AG09309 (cell line): ENCODE measurements at regions not wholly inside any gene's neighbourhood (a gene's known extent, or its start where the extent isn't known, plus 50 kb on each side); places are given as distances from the start of the nearest gene placed in this dataset.
A peak's percentile ranks its signal among the peaks of the same experiment; 100 is the strongest.
"Not testable (repeated sequence)": the region's sequence is repeated elsewhere in the genome, so short reads cannot be mapped to it uniquely, and the experiment has no call there.

Experiments used
- DNase-seq: peaks from one replicate; pipeline ENCODE4 v3.0.0-alpha.2; 2010; ENCODE audit warnings: low read depth
- H3K4me3 ChIP-seq: 2 replicates; pipeline ENCODE4 v1.5.1; 2011; ENCODE audit warnings: mild to moderate bottlenecking, low read depth, low read length, moderate library complexity; ENCODE audit not compliant: control insufficient read depth
- TF ChIP-seq, protein P1 (sequence below): IDR thresholded peaks from 2 replicates; pipeline ENCODE4 v1.5.1; 2011; ENCODE audit warnings: mild to moderate bottlenecking, low read depth, low read length, inconsistent platforms; ENCODE audit not compliant: insufficient read depth, control insufficient read depth; ENCODE audit errors: missing control alignments

DNA sequence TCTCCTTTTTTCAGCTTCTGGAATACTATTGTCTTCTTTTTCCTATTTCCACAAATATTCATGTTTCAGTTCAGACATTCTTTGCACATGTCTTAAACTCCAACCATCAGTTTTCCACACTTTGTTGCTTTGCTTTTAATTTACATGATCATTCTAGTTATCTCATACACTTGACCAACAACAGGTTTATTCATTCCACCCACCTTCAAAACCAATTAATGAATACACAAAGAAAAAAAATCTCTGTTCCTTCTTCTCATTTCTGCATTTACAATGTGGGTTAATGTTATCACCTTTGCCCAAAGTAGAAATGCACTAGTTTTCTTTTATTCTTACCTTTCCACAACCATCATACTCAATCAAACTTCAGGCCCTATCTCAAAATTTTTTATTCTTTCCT, 216.7 kb downstream of the FRK start:
- DNase-seq: no peak
- TF ChIP-seq, protein P1, sequence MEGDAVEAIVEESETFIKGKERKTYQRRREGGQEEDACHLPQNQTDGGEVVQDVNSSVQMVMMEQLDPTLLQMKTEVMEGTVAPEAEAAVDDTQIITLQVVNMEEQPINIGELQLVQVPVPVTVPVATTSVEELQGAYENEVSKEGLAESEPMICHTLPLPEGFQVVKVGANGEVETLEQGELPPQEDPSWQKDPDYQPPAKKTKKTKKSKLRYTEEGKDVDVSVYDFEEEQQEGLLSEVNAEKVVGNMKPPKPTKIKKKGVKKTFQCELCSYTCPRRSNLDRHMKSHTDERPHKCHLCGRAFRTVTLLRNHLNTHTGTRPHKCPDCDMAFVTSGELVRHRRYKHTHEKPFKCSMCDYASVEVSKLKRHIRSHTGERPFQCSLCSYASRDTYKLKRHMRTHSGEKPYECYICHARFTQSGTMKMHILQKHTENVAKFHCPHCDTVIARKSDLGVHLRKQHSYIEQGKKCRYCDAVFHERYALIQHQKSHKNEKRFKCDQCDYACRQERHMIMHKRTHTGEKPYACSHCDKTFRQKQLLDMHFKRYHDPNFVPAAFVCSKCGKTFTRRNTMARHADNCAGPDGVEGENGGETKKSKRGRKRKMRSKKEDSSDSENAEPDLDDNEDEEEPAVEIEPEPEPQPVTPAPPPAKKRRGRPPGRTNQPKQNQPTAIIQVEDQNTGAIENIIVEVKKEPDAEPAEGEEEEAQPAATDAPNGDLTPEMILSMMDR: no peak
- no peak overlapping the region for H3K4me3 ChIP-seq

DNA sequence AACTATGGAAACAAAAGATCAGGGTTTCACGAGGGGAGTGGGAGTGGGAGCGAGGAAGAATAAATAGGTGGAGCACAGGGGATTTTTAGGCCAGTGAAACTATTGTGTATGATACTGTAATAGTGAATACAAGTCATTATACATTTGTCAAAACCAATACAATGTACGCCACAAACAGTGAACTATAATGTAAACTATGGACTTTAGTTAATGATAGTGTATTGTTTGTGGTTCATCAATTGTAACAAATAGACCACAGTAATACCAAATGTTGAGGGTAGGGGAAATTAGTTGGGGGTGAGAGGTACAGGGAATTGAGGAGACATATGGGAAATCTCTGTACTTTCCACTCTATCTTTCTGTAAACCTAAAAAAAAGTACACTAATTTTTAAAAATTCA, 218.4 kb downstream of the FRK start:
- TF ChIP-seq, protein P1: no peak
- no peak for DNase-seq
- no peak overlapping the region for H3K4me3 ChIP-seq

DNA sequence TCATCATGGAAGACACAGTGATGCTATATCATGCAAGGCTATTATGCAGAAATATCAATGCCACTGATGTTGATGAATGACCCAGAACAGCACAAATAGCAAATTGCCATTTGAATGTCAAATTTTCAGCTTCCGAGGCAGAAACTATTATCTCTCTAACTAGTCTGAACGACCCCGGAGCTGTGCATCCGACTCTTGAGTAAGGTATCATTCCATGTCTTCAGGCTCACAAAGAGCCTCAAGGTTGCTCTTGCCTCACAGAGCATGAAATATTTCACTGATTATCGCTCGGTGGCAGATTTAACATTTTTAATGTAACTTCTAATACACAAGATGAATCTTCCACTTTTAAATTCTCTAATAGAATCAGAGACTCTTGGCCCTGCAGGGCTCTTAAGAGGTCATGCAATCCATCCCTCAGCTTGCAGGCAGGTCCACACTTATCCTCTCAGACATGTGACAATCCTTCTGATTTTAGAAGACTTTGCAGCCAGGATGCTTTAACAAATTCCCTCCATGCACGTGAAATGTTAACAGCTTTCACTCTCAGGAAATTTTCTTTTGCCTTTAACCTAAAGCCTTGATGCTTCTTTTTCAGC, 221.0 kb downstream of the FRK start:
- no peak overlapping the region for H3K4me3 ChIP-seq
- DNase-seq: no peak
- TF ChIP-seq, protein P1: no peak

DNA sequence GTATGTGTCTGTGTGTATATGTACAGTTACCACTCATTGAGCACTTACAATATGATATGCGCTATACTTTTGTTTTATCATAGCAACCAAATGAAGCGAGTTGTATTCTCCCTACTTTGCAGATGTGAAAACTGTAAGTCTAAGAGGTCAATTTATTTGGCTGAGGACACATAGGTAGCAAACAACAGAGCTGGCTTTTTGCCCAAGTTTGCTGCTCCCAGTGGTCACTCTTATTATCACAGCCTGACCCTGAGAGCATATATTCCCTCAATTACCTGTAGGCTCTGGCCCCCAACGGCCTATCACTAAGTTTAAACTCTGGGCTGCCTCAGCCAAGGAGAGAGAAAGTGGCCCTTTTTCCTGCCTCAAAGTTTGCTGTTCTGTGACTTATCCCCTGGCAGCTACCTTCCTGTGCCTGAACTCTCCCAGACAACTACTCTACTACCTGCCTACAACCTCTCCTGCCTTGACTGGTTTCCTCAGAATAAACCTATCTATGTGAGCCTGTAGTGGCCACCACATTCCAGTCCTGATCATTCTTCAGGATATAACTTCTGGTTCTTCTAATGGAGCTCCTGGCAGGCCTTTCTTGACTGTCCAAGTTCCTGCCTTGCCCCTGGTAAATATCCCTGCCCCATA, 221.8 kb downstream of the FRK start:
- TF ChIP-seq, protein P1: peak; percentile 43
- no peak for DNase-seq
- no peak overlapping the region for H3K4me3 ChIP-seq

DNA sequence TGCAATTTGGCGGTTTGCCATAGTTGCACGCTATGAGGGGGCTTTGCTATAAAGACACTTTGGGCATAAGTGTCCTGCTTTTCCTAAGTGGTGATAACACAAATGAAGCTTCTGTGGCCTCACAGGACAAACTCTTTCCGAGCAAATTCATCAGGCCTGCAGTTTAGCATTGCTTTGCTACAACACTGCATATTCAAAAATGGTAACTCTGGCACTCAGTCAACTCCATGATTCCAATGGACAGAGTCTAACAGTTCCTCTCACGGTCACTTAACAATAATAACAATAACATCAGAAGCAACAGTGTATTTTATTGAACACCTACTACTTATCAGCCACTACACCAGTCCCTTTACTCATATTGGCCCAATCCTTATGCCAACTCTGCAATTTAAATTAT, 222.5 kb downstream of the FRK start:
- no peak overlapping the region for H3K4me3 ChIP-seq
- DNase-seq: no peak
- TF ChIP-seq, protein P1: no peak

DNA sequence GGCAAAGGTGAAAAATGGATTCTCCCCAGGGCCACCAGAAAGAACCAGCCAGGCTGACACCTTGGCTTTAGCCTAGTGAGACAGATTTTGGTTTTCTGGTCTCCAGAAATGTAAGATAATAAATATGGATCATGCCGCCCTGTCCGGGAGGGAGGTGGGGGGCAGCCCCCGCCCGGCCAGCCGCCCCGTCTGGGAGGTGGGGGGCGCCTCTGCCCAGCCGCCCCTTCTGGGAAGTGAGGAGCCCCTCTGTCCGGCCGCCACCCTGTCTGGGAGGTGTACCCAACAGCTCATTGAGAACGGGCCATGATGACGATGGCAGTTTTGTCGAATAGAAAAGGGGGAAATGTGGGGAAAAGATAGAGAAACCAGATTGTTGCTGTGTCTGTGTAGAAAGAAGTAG, 224.3 kb downstream of the FRK start:
- H3K4me3 ChIP-seq, DNase-seq: not testable (repeated sequence)

DNA sequence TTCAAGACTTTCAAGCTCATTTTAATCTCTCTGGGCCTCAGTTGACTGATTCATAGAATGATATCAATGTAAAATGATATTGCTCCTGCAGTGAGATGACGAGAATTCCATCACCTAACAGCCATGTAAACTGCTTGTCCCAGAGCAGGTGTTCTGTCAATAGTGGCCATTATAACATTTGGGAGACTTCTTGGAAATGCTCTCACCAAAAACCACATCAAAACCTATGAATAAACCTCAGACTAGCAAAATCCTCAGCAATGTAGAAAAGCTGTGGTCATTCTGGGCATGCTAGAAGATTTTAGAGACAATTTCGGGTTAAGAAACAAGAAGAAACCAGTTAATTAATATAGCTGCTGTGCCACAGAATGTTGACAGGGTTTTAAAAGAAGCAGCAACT, 225.4 kb downstream of the FRK start:
- TF ChIP-seq, protein P1: no peak
- H3K4me3 ChIP-seq: no peak overlapping the region
- no peak for DNase-seq

DNA sequence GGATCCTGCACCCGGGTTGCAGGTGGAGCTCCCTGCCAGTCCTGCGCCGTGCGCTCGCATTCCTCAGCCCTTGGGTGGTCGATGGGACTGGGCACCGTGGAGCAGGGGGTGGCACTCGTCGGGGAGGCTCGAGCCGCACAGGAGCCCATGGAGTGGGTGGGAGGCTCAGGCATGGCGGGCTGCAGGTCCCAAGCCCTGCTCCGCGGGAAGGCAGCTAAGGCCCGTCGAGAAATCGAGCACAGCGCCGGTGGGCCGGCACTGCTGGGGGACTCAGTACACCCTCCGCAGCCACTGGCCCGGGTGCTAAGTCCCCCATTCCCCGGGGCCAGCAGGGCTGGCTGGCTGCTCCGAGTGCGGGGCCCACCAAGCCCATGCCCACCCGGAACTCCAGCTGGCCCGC, 226.1 kb downstream of the FRK start:
- not testable (repeated sequence) for DNase-seq, H3K4me3 ChIP-seq
